ENCODE measurements at regions not wholly inside any gene's neighbourhood (a gene's known extent, or its start where the extent isn't known, plus 50 kb on each side); places are given as distances from the start of the nearest gene placed in this dataset.

- TF ChIP-seq CTCF (conservative IDR thresholded peaks at IDR 0.05; ENCODE audit: low read depth, low read length): no peak
- H3K4me3 ChIP-seq (ENCODE audit: low read depth, low read length): no peak overlapping the region
- no peak for DNase-seq (ENCODE audit: low read depth)
Observed at GRCh38 chr3:106737265-106737664, 640.0 kb upstream of the CCDC54 start.

GRCh38 chr3:106740116-106740515 lies 637.1 kb upstream of the CCDC54 start:
- TF ChIP-seq CTCF (conservative IDR thresholded peaks at IDR 0.05; ENCODE audit: low read depth, low read length): no peak
- no peak overlapping the region for H3K4me3 ChIP-seq (ENCODE audit: low read depth, low read length)
- DNase-seq (ENCODE audit: low read depth): no peak

GRCh38 chr3:106745344-106746168 lies 631.7 kb upstream of the CCDC54 start:
- no peak for TF ChIP-seq CTCF (conservative IDR thresholded peaks at IDR 0.05; ENCODE audit: low read depth, low read length)
- no peak overlapping the region for H3K4me3 ChIP-seq (ENCODE audit: low read depth, low read length)
- no peak for DNase-seq (ENCODE audit: low read depth)

GRCh38 chr3:106746286-106746685 lies 631.0 kb upstream of the CCDC54 start:
- DNase-seq (ENCODE audit: low read depth): no peak
- TF ChIP-seq CTCF (conservative IDR thresholded peaks at IDR 0.05; ENCODE audit: low read depth, low read length): no peak
- no peak overlapping the region for H3K4me3 ChIP-seq (ENCODE audit: low read depth, low read length)

- TF ChIP-seq CTCF (conservative IDR thresholded peaks at IDR 0.05; ENCODE audit: low read depth, low read length): no peak
- DNase-seq (ENCODE audit: low read depth): no peak
- H3K4me3 ChIP-seq (ENCODE audit: low read depth, low read length): no peak overlapping the region
Observed at GRCh38 chr3:106748472-106749262, 628.6 kb upstream of the CCDC54 start.

- no peak for TF ChIP-seq CTCF (conservative IDR thresholded peaks at IDR 0.05; ENCODE audit: low read depth, low read length)
- H3K4me3 ChIP-seq (ENCODE audit: low read depth, low read length): no peak overlapping the region
- no peak for DNase-seq (ENCODE audit: low read depth)
Observed at GRCh38 chr3:106750092-106750491, 627.1 kb upstream of the CCDC54 start.
